SK-N-SH (cell line): ENCODE measurements at regions not wholly inside any gene's neighbourhood (a gene's known extent, or its start where the extent isn't known, plus 50 kb on each side); places are given as distances from the start of the nearest gene placed in this dataset.

Source experiments
- CTCF ChIP-seq: fragments of 200-600 bp; sonication (generic); IDR thresholded peaks from 2 replicates; pipeline ENCODE4 v1.6.1; 2017; ENCODE audit warnings: antibody characterized with exemption, mild to moderate bottlenecking, moderate library complexity
- IRF3 ChIP-seq: fragments of 150-350 bp; IDR thresholded peaks from 2 replicates; pipeline ENCODE4 v1.6.1; 2016; ENCODE audit warnings: mild to moderate bottlenecking, low read depth, low read length
- MXI1 ChIP-seq: IDR thresholded peaks from 2 replicates; pipeline ENCODE4 v1.6.1; 2012; ENCODE audit warnings: mild to moderate bottlenecking, low read depth, low read length, improper control_type of control experiment
- NRF1 ChIP-seq: IDR thresholded peaks from 2 replicates; pipeline ENCODE4 v1.6.1; 2012; ENCODE audit warnings: low read depth, mild to moderate bottlenecking, low read length
- POLR2AphosphoS5 ChIP-seq: IDR thresholded peaks from 2 replicates; pipeline ENCODE4 v1.6.1; 2012; ENCODE audit warnings: low read depth, low read length
- RAD21 ChIP-seq: IDR thresholded peaks from 2 replicates; pipeline ENCODE4 v1.6.1; 2012; ENCODE audit warnings: mild to moderate bottlenecking, low read length
- TF ChIP-seq, protein P1 (sequence below): IDR thresholded peaks from 2 replicates; pipeline ENCODE4 v1.4.0; 2012; ENCODE audit warnings: low read depth, borderline replicate concordance
- TF ChIP-seq, protein P2 (sequence below): IDR thresholded peaks from 2 replicates; pipeline ENCODE4 v1.6.1; 2012; ENCODE audit warnings: mild to moderate bottlenecking, low read depth, low read length, moderate library complexity

DNA sequence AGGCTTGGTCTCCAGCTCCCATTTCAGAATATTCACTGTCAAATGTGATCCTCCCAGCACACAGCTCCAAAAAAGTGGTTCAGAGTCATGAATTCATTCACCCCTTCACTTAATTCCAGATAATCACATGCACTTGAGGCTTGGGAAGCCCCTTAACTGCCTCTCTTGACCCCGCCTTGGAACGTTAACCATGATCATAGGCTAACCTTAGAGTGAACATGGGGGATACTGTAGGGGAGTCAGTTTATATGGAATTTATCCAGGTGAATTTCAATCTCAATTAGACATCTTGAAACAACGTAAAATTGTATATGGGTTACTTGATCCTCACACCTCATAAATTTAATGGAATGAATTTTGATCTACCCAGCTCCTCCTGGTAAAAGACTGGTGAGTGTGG is 346.8 kb upstream of the ARID1B start:
- TF ChIP-seq, protein P1, sequence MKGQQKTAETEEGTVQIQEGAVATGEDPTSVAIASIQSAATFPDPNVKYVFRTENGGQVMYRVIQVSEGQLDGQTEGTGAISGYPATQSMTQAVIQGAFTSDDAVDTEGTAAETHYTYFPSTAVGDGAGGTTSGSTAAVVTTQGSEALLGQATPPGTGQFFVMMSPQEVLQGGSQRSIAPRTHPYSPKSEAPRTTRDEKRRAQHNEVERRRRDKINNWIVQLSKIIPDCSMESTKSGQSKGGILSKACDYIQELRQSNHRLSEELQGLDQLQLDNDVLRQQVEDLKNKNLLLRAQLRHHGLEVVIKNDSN: no peak
- TF ChIP-seq MXI1: no peak
- no peak for TF ChIP-seq CTCF
- TF ChIP-seq NRF1: no peak
- no peak for TF ChIP-seq POLR2AphosphoS5
- TF ChIP-seq, protein P2, sequence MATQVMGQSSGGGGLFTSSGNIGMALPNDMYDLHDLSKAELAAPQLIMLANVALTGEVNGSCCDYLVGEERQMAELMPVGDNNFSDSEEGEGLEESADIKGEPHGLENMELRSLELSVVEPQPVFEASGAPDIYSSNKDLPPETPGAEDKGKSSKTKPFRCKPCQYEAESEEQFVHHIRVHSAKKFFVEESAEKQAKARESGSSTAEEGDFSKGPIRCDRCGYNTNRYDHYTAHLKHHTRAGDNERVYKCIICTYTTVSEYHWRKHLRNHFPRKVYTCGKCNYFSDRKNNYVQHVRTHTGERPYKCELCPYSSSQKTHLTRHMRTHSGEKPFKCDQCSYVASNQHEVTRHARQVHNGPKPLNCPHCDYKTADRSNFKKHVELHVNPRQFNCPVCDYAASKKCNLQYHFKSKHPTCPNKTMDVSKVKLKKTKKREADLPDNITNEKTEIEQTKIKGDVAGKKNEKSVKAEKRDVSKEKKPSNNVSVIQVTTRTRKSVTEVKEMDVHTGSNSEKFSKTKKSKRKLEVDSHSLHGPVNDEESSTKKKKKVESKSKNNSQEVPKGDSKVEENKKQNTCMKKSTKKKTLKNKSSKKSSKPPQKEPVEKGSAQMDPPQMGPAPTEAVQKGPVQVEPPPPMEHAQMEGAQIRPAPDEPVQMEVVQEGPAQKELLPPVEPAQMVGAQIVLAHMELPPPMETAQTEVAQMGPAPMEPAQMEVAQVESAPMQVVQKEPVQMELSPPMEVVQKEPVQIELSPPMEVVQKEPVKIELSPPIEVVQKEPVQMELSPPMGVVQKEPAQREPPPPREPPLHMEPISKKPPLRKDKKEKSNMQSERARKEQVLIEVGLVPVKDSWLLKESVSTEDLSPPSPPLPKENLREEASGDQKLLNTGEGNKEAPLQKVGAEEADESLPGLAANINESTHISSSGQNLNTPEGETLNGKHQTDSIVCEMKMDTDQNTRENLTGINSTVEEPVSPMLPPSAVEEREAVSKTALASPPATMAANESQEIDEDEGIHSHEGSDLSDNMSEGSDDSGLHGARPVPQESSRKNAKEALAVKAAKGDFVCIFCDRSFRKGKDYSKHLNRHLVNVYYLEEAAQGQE: no peak
- TF ChIP-seq IRF3: no peak
- TF ChIP-seq RAD21: no peak
